IMR-90 (cell line): ENCODE measurements at regions not wholly inside any gene's neighbourhood (a gene's known extent, or its start where the extent isn't known, plus 50 kb on each side); places are given as distances from the start of the nearest gene placed in this dataset.

ENCODE experiments used
- ATAC-seq: fragments of 200-7000 bp; cut with Tn5 transposase; 2 replicates; pipeline ENCODE4 v1.9.1; 2020; ENCODE audit warnings: low read depth, mild to moderate bottlenecking, moderate library complexity
- BruUV-seq: library from RNA; stranded (reverse); fragments of 400-500 nt; replicated peaks from 2 replicates; lab custom pipeline; 2021; lab: Mats Ljungman, UMichigan
- CTCF ChIA-PET: fragments of 300-600 bp; formaldehyde crosslinking; extraction: SDS; loops from one replicate; lab custom pipeline; 2021; ENCODE audit warnings: antibody characterized with exemption; lab: Yijun Ruan, JAX
- POLR2A ChIA-PET: fragments of 300-600 bp; sonication (Branson Sonifier 250); formaldehyde crosslinking; loops from one replicate; lab custom pipeline; 2022; ENCODE audit warnings: antibody characterized with exemption; ENCODE audit not compliant: unreplicated experiment; lab: Charles Lee
- DNase-seq: peaks from one replicate; pipeline ENCODE4 v3.0.0; 2013
- H2AFZ ChIP-seq: replicated peaks from 2 replicates; pipeline ENCODE3; 2013; ENCODE audit warnings: low read length, mild to moderate bottlenecking; ENCODE audit not compliant: poor library complexity
- H2AK5ac ChIP-seq: 2 replicates; pipeline ENCODE4 v1.6.1; 2013; ENCODE audit warnings: low read depth, low read length, inconsistent platforms
- H2AK9ac ChIP-seq: replicated peaks from 2 replicates; pipeline ENCODE3; 2013; ENCODE audit warnings: mild to moderate bottlenecking, low read depth, low read length, moderate library complexity; ENCODE audit not compliant: poor library complexity
- H2BK120ac ChIP-seq: 2 replicates; pipeline ENCODE4 v1.6.1; 2013; ENCODE audit warnings: low read depth, low read length, inconsistent platforms
- H2BK15ac ChIP-seq: 3 replicates; pipeline ENCODE4 v1.6.1; 2013; ENCODE audit warnings: low read depth, low read length, inconsistent platforms
- H2BK20ac ChIP-seq: 2 replicates; pipeline ENCODE4 v1.6.1; 2013; ENCODE audit warnings: low read depth, mild to moderate bottlenecking, inconsistent platforms, low read length, moderate library complexity
- H2BK5ac ChIP-seq: 2 replicates; pipeline ENCODE4 v1.6.1; 2013; ENCODE audit warnings: mild to moderate bottlenecking, low read depth, low read length, inconsistent platforms; ENCODE audit not compliant: poor library complexity, severe bottlenecking
- H3K14ac ChIP-seq: replicated peaks from 2 replicates; pipeline ENCODE4 v1.6.1; 2013; ENCODE audit warnings: low read depth, low read length, inconsistent platforms
- H3K18ac ChIP-seq: 2 replicates; pipeline ENCODE4 v1.6.1; 2013; ENCODE audit warnings: low read depth, low read length, control low read depth
- H3K23ac ChIP-seq: 2 replicates; pipeline ENCODE4 v1.6.1; 2013; ENCODE audit warnings: low read depth, low read length, inconsistent platforms
- H3K27ac ChIP-seq: 2 replicates; pipeline ENCODE4 v1.5.1; 2013; ENCODE audit warnings: mild to moderate bottlenecking, control low read depth, low read length; ENCODE audit not compliant: insufficient read depth
- H3K27me3 ChIP-seq: 2 replicates; pipeline ENCODE4 v1.6.1; 2013; ENCODE audit warnings: low read length; ENCODE audit not compliant: control insufficient read depth, insufficient read depth
- H3K36me3 ChIP-seq: 2 replicates; pipeline ENCODE4 v1.6.1; 2013; ENCODE audit warnings: low read length, mixed read lengths; ENCODE audit not compliant: control insufficient read depth, insufficient read depth
- H3K4ac ChIP-seq: 2 replicates; pipeline ENCODE4 v1.6.1; 2013; ENCODE audit warnings: low read depth, low read length, inconsistent platforms
- H3K4me1 ChIP-seq: 2 replicates; pipeline ENCODE4 v1.6.1; 2013; ENCODE audit warnings: low read length, mixed read lengths; ENCODE audit not compliant: control insufficient read depth, insufficient read depth
- H3K4me2 ChIP-seq: 2 replicates; pipeline ENCODE4 v1.6.1; 2013; ENCODE audit warnings: low read depth, mild to moderate bottlenecking, control low read depth, low read length, moderate library complexity
- H3K4me3 ChIP-seq: 2 replicates; pipeline ENCODE4 v1.5.1; 2013; ENCODE audit warnings: low read depth, mild to moderate bottlenecking, control low read depth, low read length, moderate library complexity; ENCODE audit not compliant: insufficient read depth
- H3K56ac ChIP-seq: 2 replicates; pipeline ENCODE4 v1.6.1; 2013; ENCODE audit warnings: low read length, inconsistent platforms; ENCODE audit not compliant: insufficient read depth; ENCODE audit errors: extremely low read depth
- H3K79me1 ChIP-seq, 2 experiments: 2 replicates each; pipeline ENCODE4 v1.6.1; 2013; ENCODE audit warnings: low read length in 2 of 2, inconsistent platforms in 1 of 2, low read depth in 1 of 2
- H3K9ac ChIP-seq: 2 replicates; pipeline ENCODE4 v1.6.1; 2013; ENCODE audit warnings: low read depth, low read length, control low read depth
- H3K9me1 ChIP-seq: 2 replicates; pipeline ENCODE4 v1.6.1; 2013; ENCODE audit warnings: low read length, inconsistent platforms; ENCODE audit not compliant: insufficient read depth
- H3K9me3 ChIP-seq: 2 replicates; pipeline ENCODE4 v1.6.1; 2013; ENCODE audit warnings: low read length; ENCODE audit not compliant: control insufficient read depth, insufficient read depth
- H4K20me1 ChIP-seq: 2 replicates; pipeline ENCODE4 v1.6.1; 2013; ENCODE audit warnings: low read length, inconsistent platforms; ENCODE audit not compliant: insufficient read depth
- H4K5ac ChIP-seq: 2 replicates; pipeline ENCODE4 v1.6.1; 2013; ENCODE audit warnings: mild to moderate bottlenecking, low read depth, low read length, control low read depth
- H4K8ac ChIP-seq, 2 experiments: 2 replicates each; pipeline ENCODE4 v1.6.1; 2013; ENCODE audit warnings: low read depth in 2 of 2, low read length in 2 of 2, control low read depth in 1 of 2, inconsistent platforms in 1 of 2
- H4K91ac ChIP-seq: 2 replicates; pipeline ENCODE4 v1.6.1; 2013; ENCODE audit warnings: low read depth, low read length, inconsistent platforms; ENCODE audit not compliant: insufficient read depth
- BHLHE40 ChIP-seq: fragments of 150-350 bp; IDR thresholded peaks from 2 replicates; pipeline ENCODE4 v1.6.1; 2016; ENCODE audit warnings: mild to moderate bottlenecking, low read depth, low read length
- CHD1 ChIP-seq: IDR thresholded peaks from 2 replicates; pipeline ENCODE4 v1.6.1; 2012; ENCODE audit warnings: low read depth, low read length, improper control_type of control experiment
- FOS ChIP-seq: fragments of 150-350 bp; IDR thresholded peaks from 2 replicates; pipeline ENCODE4 v1.6.1; 2016; ENCODE audit warnings: low read depth, low read length
- MAZ ChIP-seq: IDR thresholded peaks from 2 replicates; pipeline ENCODE4 v1.6.1; 2012; ENCODE audit warnings: low read depth, mild to moderate bottlenecking, low read length, improper control_type of control experiment, moderate library complexity, borderline replicate concordance
- MXI1 ChIP-seq: IDR thresholded peaks from 2 replicates; pipeline ENCODE4 v1.6.1; 2012; ENCODE audit warnings: low read depth, mild to moderate bottlenecking, low read length, moderate library complexity, borderline replicate concordance
- NFE2L2 ChIP-seq: fragments of 150-350 bp; IDR thresholded peaks from 2 replicates; pipeline ENCODE4 v1.6.1; 2016; ENCODE audit warnings: low read depth, mild to moderate bottlenecking, low read length
- POLR2A ChIP-seq: IDR thresholded peaks from 2 replicates; pipeline ENCODE4 v1.6.1; 2012; ENCODE audit warnings: mild to moderate bottlenecking, low read depth, low read length
- RFX5 ChIP-seq: IDR thresholded peaks from 2 replicates; pipeline ENCODE4 v1.8.0; 2012; ENCODE audit warnings: low read depth, mild to moderate bottlenecking, low read length, moderate library complexity
- WGBS, 2 experiments: methylation state at CpG; one replicate each; pipeline versions ENCODE4 v1.1.5 to v1.1.7; 2013; ENCODE audit warnings: missing lambda C conversion rate in 2 of 2; ENCODE audit not compliant: insufficient read length in 1 of 2; ENCODE audit errors: extremely low coverage in 2 of 2; 5-methylcytosine and 5-hydroxymethylcytosine counted together
- dilution Hi-C: fragments of 300-500 bp; cut with HindIII; formaldehyde crosslinking; loops from one replicate; pipeline ENCODE4 v1.14.3; 2018; ENCODE audit warnings: low sequenced_read_pairs; ENCODE audit not compliant: unreplicated experiment
- in situ Hi-C: fragments of 300-500 bp; cut with MboI; formaldehyde crosslinking; loops from 3 replicates; pipeline ENCODE4 v1.14.3; 2019; ENCODE audit warnings: low sequenced_read_pairs, inconsistent platforms, mixed read lengths
- intact Hi-C: fragments of 100-400 bp; cut with micrococcal nuclease; formaldehyde crosslinking; loops from 2 replicates; pipeline ENCODE4 v1.10.0; 2022
- TF ChIP-seq, protein P1 (sequence below): conservative IDR thresholded peaks from 2 replicates; pipeline ENCODE4 v1.5.1; 2012; ENCODE audit warnings: mild to moderate bottlenecking, low read depth, low read length, improper control_type of control experiment

DNA sequence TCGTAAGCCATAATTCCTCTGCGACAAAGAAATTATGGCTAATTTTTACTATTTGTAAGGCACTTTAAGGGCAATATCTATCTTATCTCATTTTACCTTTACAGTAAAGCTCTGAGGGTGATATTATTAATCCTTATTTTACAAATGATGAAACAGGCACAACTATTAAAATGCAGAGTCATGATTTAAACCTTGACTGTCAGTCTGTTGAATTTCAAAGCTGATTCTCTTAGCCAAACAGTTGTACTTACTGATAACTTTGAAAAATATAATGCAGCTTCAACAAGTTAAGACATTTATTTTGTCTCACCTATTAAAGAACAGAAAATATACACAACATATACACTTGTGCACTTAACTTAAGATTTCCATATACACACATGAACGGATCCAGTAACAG is 88.2 kb downstream of the SMPDL3A start:
- in situ Hi-C loops = no loop called here
- no peaks in the 10 kb centered on the region for H3K27me3 ChIP-seq

More for the DNA sequence above, 88.2 kb downstream of the SMPDL3A start:
- H3K36me3 ChIP-seq = no peaks in the 10 kb centered on the region
- H3K27ac ChIP-seq = no peak overlapping the region
- no TSS peak for BruUV-seq
- dilution Hi-C loops = no loop called here
- H4K20me1 ChIP-seq = no peaks in the 10 kb centered on the region
- H2BK5ac ChIP-seq = no peak overlapping the region
- ATAC-seq (no peak), DNase-seq (no peak)
- no peak overlapping the region for H3K23ac ChIP-seq
- H2AK9ac ChIP-seq = no peak overlapping the region
- WGBS, 2 experiments = no CpG with 5 or more reads among the region's 3 CpGs
- no peak overlapping the region for H4K8ac ChIP-seq
- H3K79me1 ChIP-seq = no peaks in the 10 kb centered on the region
- TF ChIP-seq CHD1 (no peak), BHLHE40 (no peak), RFX5 (no peak), MXI1 (no peak), NFE2L2 (no peak), FOS (no peak), MAZ (no peak), POLR2A (no peak)
- TF ChIP-seq, protein P1, sequence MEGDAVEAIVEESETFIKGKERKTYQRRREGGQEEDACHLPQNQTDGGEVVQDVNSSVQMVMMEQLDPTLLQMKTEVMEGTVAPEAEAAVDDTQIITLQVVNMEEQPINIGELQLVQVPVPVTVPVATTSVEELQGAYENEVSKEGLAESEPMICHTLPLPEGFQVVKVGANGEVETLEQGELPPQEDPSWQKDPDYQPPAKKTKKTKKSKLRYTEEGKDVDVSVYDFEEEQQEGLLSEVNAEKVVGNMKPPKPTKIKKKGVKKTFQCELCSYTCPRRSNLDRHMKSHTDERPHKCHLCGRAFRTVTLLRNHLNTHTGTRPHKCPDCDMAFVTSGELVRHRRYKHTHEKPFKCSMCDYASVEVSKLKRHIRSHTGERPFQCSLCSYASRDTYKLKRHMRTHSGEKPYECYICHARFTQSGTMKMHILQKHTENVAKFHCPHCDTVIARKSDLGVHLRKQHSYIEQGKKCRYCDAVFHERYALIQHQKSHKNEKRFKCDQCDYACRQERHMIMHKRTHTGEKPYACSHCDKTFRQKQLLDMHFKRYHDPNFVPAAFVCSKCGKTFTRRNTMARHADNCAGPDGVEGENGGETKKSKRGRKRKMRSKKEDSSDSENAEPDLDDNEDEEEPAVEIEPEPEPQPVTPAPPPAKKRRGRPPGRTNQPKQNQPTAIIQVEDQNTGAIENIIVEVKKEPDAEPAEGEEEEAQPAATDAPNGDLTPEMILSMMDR = no peak
- no peak overlapping the region for H2BK15ac ChIP-seq
- H2AFZ ChIP-seq = no peak overlapping the region
- no peak overlapping the region for H3K4me2 ChIP-seq
- no peak overlapping the region for H2BK120ac ChIP-seq
- H3K9me1 ChIP-seq = no peaks in the 10 kb centered on the region
- no peaks in the 10 kb centered on the region for H3K4me1 ChIP-seq
- no peak overlapping the region for H4K91ac ChIP-seq
- no peak overlapping the region for H3K56ac ChIP-seq
- ChIA-PET CTCF (interaction anchor here (1.1 to 1.4 kb wide), 2 partner anchors 8 to 15 kb away, joined by 3 read pairs; no protein-coding TSS in a partner anchor), POLR2A (no interaction called here)
- intact Hi-C loops = no loop called here
- no peak overlapping the region for H3K9ac ChIP-seq
- H3K4me3 ChIP-seq = no peak overlapping the region
- no peak overlapping the region for H3K14ac ChIP-seq
- no peak overlapping the region for H4K5ac ChIP-seq
- no peak overlapping the region for H2BK20ac ChIP-seq
- H2AK5ac ChIP-seq = no peak overlapping the region
- H3K4ac ChIP-seq = no peak overlapping the region
- H3K18ac ChIP-seq = no peak overlapping the region
- H3K9me3 ChIP-seq = no peaks in the 10 kb centered on the region
